ENCODE measurements at regions not wholly inside any gene's neighbourhood (a gene's known extent, or its start where the extent isn't known, plus 50 kb on each side); places are given as distances from the start of the nearest gene placed in this dataset.
"Not testable (repeated sequence)": the region's sequence is repeated elsewhere in the genome, so short reads cannot be mapped to it uniquely, and the experiment has no call there.

- Histone ChIP-seq H3K27me3 (no peaks in the 10 kb centered on the region), H3K4me2 (no peak overlapping the region), H4K20me1 (no peaks in the 10 kb centered on the region), H3K4me3 (no peak overlapping the region), H3K9ac (no peak overlapping the region), H3K27ac (no peak overlapping the region), H3K9me3 (peaks cover 10% of the 10 kb centered on the region), H3K36me3 (no peaks in the 10 kb centered on the region), H3K4me1 (no peaks in the 10 kb centered on the region)
- TF ChIP-seq Cebpa-rat (IDR thresholded peaks at IDR 0.05), result no peak
Measured at GRCh38 chr15:95690631-95691340, 639.7 kb upstream of the NR2F2 start.

GRCh38 chr15:95693917-95694316 lies 636.6 kb upstream of the NR2F2 start:
- H3K27ac ChIP-seq, result no peak overlapping the region
- H3K27me3 ChIP-seq, result no peaks in the 10 kb centered on the region
- peaks cover 10% of the 10 kb centered on the region for H3K9me3 ChIP-seq
- no peaks in the 10 kb centered on the region for H4K20me1 ChIP-seq
- H3K4me3 ChIP-seq, result no peak overlapping the region
- H3K36me3 ChIP-seq, result no peaks in the 10 kb centered on the region
- TF ChIP-seq Cebpa-rat (IDR thresholded peaks at IDR 0.05), result no peak
- H3K9ac ChIP-seq, result no peak overlapping the region
- H3K4me1 ChIP-seq, result no peaks in the 10 kb centered on the region
- no peak overlapping the region for H3K4me2 ChIP-seq

- H4K20me1 ChIP-seq, result no peaks in the 10 kb centered on the region
- H3K4me3 ChIP-seq, result no peak overlapping the region
- H3K36me3 ChIP-seq, result no peaks in the 10 kb centered on the region
- H3K27me3 ChIP-seq, result no peaks in the 10 kb centered on the region
- H3K4me1 ChIP-seq, result no peaks in the 10 kb centered on the region
- H3K27ac ChIP-seq, result no peak overlapping the region
- H3K9me3 ChIP-seq, result peaks cover 46% of the 10 kb centered on the region
- H3K4me2 ChIP-seq, result no peak overlapping the region
- no peak for TF ChIP-seq Cebpa-rat (IDR thresholded peaks at IDR 0.05)
- no peak overlapping the region for H3K9ac ChIP-seq
Measured at GRCh38 chr15:95698230-95698629, 632.3 kb upstream of the NR2F2 start.

DNA sequence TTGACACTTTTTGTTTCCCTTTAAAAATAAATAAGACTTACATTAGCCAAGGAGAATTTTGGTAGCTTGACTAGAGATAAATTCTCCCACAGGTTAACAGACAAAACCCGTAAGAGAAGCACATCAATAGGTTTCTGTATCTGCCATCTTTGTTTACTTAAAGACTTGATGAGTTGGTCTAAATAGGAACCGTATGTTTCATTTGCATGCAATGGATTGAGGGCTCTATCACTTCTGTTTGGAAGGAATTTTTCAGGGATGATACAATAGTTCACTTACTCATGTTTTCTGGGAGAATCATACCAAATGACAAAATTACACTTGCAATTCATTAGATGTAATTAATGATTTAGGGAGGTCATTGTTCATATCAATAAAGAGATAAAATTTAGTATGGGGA lies 631.5 kb upstream of the NR2F2 start:
- H3K9me3 ChIP-seq, result peaks cover 45% of the 10 kb centered on the region
- H3K27me3 ChIP-seq, result no peaks in the 10 kb centered on the region
- no peak overlapping the region for H3K9ac ChIP-seq
- no peak overlapping the region for H3K4me2 ChIP-seq
- H3K36me3 ChIP-seq, result no peaks in the 10 kb centered on the region
- no peak overlapping the region for H3K4me3 ChIP-seq
- H3K4me1 ChIP-seq, result no peaks in the 10 kb centered on the region
- H3K27ac ChIP-seq, result no peak overlapping the region
- no peak for TF ChIP-seq Cebpa-rat (IDR thresholded peaks at IDR 0.05)
- H4K20me1 ChIP-seq, result no peaks in the 10 kb centered on the region

DNA sequence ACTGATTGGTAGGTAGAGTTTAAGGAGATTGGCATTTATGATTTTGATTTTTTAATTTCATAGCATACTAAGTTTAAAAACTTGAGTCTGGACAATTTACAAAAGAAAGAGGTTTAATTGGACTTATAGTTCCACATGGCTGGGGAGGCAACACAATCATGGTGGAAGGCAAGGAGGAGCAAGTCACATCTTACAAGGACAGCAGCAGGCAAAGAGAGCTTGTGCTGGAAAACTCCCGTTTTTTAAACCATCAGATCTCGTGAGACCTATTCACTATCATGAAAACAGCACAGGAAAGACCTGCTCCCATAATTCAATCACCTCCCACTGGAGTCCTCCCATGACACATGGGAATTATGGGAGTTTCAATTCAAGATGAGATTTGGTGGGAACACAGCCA lies 630.9 kb upstream of the NR2F2 start:
- Histone ChIP-seq H3K9me3 (peaks cover 41% of the 10 kb centered on the region), H3K4me3 (no peak overlapping the region), H3K36me3 (no peaks in the 10 kb centered on the region), H3K9ac (no peak overlapping the region), H4K20me1 (no peaks in the 10 kb centered on the region), H3K4me1 (no peaks in the 10 kb centered on the region), H3K27ac (no peak overlapping the region), H3K4me2 (no peak overlapping the region), H3K27me3 (no peaks in the 10 kb centered on the region)
- TF ChIP-seq Cebpa-rat (IDR thresholded peaks at IDR 0.05), result no peak

DNA sequence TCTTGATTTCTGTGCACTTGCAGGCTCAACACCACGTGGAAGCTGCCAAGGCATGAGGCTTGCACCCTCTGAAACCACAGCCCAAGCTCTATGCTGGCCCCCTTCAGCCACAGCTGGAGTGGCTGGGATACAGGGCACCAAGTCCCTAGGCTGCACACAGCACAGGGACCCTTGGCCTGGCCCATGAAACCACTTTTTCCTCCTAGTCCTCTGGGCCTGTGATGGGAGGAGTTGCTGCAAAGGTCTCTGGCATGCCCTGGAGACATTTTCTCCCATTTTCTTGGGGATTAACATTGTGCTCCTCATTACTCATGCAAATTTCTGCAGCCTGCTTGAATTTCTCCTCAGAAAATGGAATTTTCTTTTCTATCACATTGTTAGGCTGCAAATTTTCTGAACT lies 629.8 kb upstream of the NR2F2 start:
- peaks cover 36% of the 10 kb centered on the region for H3K9me3 ChIP-seq
- H3K27me3 ChIP-seq, H3K27ac ChIP-seq: not testable (repeated sequence)

DNA sequence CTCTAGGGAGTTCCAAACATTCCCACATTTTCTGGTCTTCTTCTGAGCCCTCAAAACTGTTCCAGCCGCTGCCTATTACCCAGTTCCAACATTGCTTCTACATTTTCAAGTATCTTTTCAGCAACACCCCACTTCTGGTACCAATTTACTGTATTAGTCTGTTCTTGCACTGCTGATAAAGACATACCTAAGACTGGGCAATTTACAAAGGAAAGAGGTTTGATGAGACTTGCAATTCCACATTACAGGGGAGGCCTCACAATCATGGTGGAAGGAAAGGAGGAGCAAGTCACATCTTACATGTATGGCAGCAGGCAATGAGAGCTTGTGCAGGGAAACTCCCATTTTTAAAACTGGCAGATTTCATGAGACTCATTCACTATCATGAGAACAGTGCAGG lies 629.1 kb upstream of the NR2F2 start:
- Histone ChIP-seq H3K9me3 (peaks cover 36% of the 10 kb centered on the region), H3K27ac (no peak overlapping the region), H3K9ac (no peak overlapping the region), H3K27me3 (no peaks in the 10 kb centered on the region), H3K36me3 (no peaks in the 10 kb centered on the region), H3K4me3 (no peak overlapping the region), H3K4me1 (no peaks in the 10 kb centered on the region), H3K4me2 (no peak overlapping the region), H4K20me1 (no peaks in the 10 kb centered on the region)
- no peak for TF ChIP-seq Cebpa-rat (IDR thresholded peaks at IDR 0.05)

More for the DNA sequence above, 629.8 kb upstream of the NR2F2 start:
- H3K4me2 ChIP-seq, H3K4me1 ChIP-seq, H3K9ac ChIP-seq, H4K20me1 ChIP-seq, H3K36me3 ChIP-seq, H3K4me3 ChIP-seq: not testable (repeated sequence)

- Histone ChIP-seq H3K27me3 (no peaks in the 10 kb centered on the region), H3K36me3 (no peaks in the 10 kb centered on the region), H4K20me1 (no peaks in the 10 kb centered on the region), H3K4me1 (peaks cover 4% of the 10 kb centered on the region), H3K4me2 (no peak overlapping the region), H3K9me3 (no peaks in the 10 kb centered on the region), H3K27ac (no peak overlapping the region), H3K9ac (no peak overlapping the region), H3K4me3 (no peak overlapping the region)
- no peak for TF ChIP-seq Cebpa-rat (IDR thresholded peaks at IDR 0.05)
Measured at GRCh38 chr15:95709959-95710695, 620.4 kb upstream of the NR2F2 start.

GRCh38 chr15:95712785-95713184 lies 617.7 kb upstream of the NR2F2 start:
- no peak overlapping the region for H3K27ac ChIP-seq

DNA sequence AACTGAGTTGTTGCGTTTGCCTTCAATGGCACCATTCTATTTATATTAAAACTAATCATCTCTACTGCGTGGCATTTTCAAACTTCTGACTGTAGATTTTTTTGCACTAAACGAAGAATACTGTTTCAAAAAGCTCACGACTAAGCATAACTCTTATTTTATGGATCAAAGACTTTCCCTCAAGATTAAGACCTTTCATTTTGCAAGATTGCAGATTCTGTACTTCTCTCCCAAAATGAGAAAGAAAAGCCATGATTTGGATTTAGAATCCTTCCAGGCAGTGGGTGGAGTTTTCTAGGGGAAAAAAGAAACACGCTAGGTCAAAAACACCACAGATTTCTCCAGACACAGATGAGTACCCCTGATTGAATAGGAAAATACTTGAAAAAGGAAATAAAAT lies 617.2 kb upstream of the NR2F2 start:
- H3K27ac ChIP-seq, result no peak overlapping the region
- H3K4me1 ChIP-seq, result peaks cover 23% of the 10 kb centered on the region
- no peak overlapping the region for H3K9ac ChIP-seq
- H3K36me3 ChIP-seq, result no peaks in the 10 kb centered on the region
- no peak overlapping the region for H3K4me3 ChIP-seq
- no peaks in the 10 kb centered on the region for H4K20me1 ChIP-seq
- no peaks in the 10 kb centered on the region for H3K9me3 ChIP-seq
- no peak for TF ChIP-seq Cebpa-rat (IDR thresholded peaks at IDR 0.05)
- no peak overlapping the region for H3K4me2 ChIP-seq
- no peaks in the 10 kb centered on the region for H3K27me3 ChIP-seq

More at GRCh38 chr15:95712785-95713184, 617.7 kb upstream of the NR2F2 start:
- Histone ChIP-seq H3K4me3 (no peak overlapping the region), H3K36me3 (no peaks in the 10 kb centered on the region), H4K20me1 (no peaks in the 10 kb centered on the region), H3K4me2 (no peak overlapping the region), H3K9me3 (no peaks in the 10 kb centered on the region), H3K9ac (no peak overlapping the region), H3K4me1 (peaks cover 23% of the 10 kb centered on the region), H3K27me3 (no peaks in the 10 kb centered on the region)
- TF ChIP-seq Cebpa-rat (IDR thresholded peaks at IDR 0.05), result no peak

All from BLaER1 (cell line).